Sciatic nerve (tissue), 2 donors: ENCODE measurements at regions not wholly inside any gene's neighbourhood (a gene's known extent, or its start where the extent isn't known, plus 50 kb on each side); places are given as distances from the start of the nearest gene placed in this dataset.

Experiments
- ATAC-seq: fragments of 200-7000 bp; cut with Tn5 transposase; one replicate; pipeline ENCODE4 v1.9.1; 2020; ENCODE audit warnings: mild to moderate bottlenecking, moderate library complexity
- DNase-seq: peaks from one replicate; pipeline ENCODE4 v3.0.0-alpha.2; 2020; ENCODE audit warnings: low spot score
- intact Hi-C: fragments of 100-400 bp; cut with DNase I; formaldehyde crosslinking; loops from one replicate; pipeline ENCODE4 v1.14.2; 2022
- donor health status: DM: no; HTN: no; CAD: no.
- donor health status: DM: no; HTN: no; CAD: no.

- ATAC-seq (no peak), DNase-seq (no peak)
- intact Hi-C loops = no loop called here
These were observed 470.7 kb downstream of the ETV1 start for GRCh38 chr7:13518738-13519137.

- ATAC-seq = peak; percentile 41
- intact Hi-C loops = no loop called here
- no peak for DNase-seq
These were observed 465.4 kb downstream of the ETV1 start for GRCh38 chr7:13524076-13524475.

GRCh38 chr7:13532028-13532753 lies 457.3 kb downstream of the ETV1 start:
- DNase-seq (no peak), ATAC-seq (no peak)
- intact Hi-C loops = no loop called here

GRCh38 chr7:13538669-13539068 lies 450.8 kb downstream of the ETV1 start:
- ATAC-seq (no peak), DNase-seq (no peak)
- intact Hi-C loops = no loop called here

GRCh38 chr7:13540429-13540828 lies 449.0 kb downstream of the ETV1 start:
- no peak for ATAC-seq
- no peak for DNase-seq
- intact Hi-C loops = no loop called here

- intact Hi-C loops = no loop called here
- DNase-seq (no peak), ATAC-seq (no peak)
These were observed 448.1 kb downstream of the ETV1 start for GRCh38 chr7:13541326-13541725.

- no peak for ATAC-seq
These were observed 447.0 kb downstream of the ETV1 start for GRCh38 chr7:13542451-13542850.

GRCh38 chr7:13551503-13551902 lies 438.0 kb downstream of the ETV1 start:
- no peak for ATAC-seq
- intact Hi-C loops = no loop called here

More at GRCh38 chr7:13542451-13542850, 447.0 kb downstream of the ETV1 start:
- DNase-seq = no peak
- intact Hi-C loops = no loop called here

GRCh38 chr7:13560441-13560840 lies 429.0 kb downstream of the ETV1 start:
- intact Hi-C loops = no loop called here
- DNase-seq (no peak), ATAC-seq (no peak)

More at GRCh38 chr7:13551503-13551902, 438.0 kb downstream of the ETV1 start:
- no peak for DNase-seq

- no peak for DNase-seq
- intact Hi-C loops = no loop called here
- ATAC-seq = no peak
These were observed 426.2 kb downstream of the ETV1 start for GRCh38 chr7:13563257-13563656.

- DNase-seq = no peak
- ATAC-seq = no peak
- intact Hi-C loops = no loop called here
These were observed 425.8 kb downstream of the ETV1 start for GRCh38 chr7:13563680-13564079.

- ATAC-seq (no peak), DNase-seq (no peak)
- intact Hi-C loops = no loop called here
These were observed 411.8 kb downstream of the ETV1 start for GRCh38 chr7:13577566-13578145.

- intact Hi-C loops = no loop called here
- ATAC-seq = no peak
- no peak for DNase-seq
These were observed 411.2 kb downstream of the ETV1 start for GRCh38 chr7:13578294-13578693.

- intact Hi-C loops = no loop called here
- DNase-seq (no peak), ATAC-seq (no peak)
These were observed 408.4 kb downstream of the ETV1 start for GRCh38 chr7:13581097-13581496.

GRCh38 chr7:13593854-13594253 lies 395.6 kb downstream of the ETV1 start:
- ATAC-seq = no peak
- no peak for DNase-seq
- intact Hi-C loops = no loop called here

GRCh38 chr7:13602036-13602435 lies 387.4 kb downstream of the ETV1 start:
- ATAC-seq (no peak), DNase-seq (no peak)
- intact Hi-C loops = no loop called here

GRCh38 chr7:13603016-13603415 lies 386.4 kb downstream of the ETV1 start:
- intact Hi-C loops = no loop called here
- DNase-seq (no peak), ATAC-seq (no peak)

- no peak for DNase-seq
- no peak for ATAC-seq
- intact Hi-C loops = no loop called here
These were observed 385.8 kb downstream of the ETV1 start for GRCh38 chr7:13603661-13604060.

- DNase-seq (no peak), ATAC-seq (no peak)
- intact Hi-C loops = no loop called here
These were observed 385.3 kb downstream of the ETV1 start for GRCh38 chr7:13604178-13604577.

GRCh38 chr7:13610372-13610771 lies 379.1 kb downstream of the ETV1 start:
- ATAC-seq (no peak), DNase-seq (no peak)
- intact Hi-C loops = no loop called here

- ATAC-seq (no peak), DNase-seq (no peak)
- intact Hi-C loops = no loop called here
These were observed 373.8 kb downstream of the ETV1 start for GRCh38 chr7:13615679-13616078.
